H1 (cell line): ENCODE measurements at regions not wholly inside any gene's neighbourhood (a gene's known extent, or its start where the extent isn't known, plus 50 kb on each side); places are given as distances from the start of the nearest gene placed in this dataset.

Experiments used
- CTCF ChIA-PET: fragments of 300-600 bp; sonication (Branson Sonifier 250); formaldehyde crosslinking; loops from one replicate; lab custom pipeline; 2021; ENCODE audit not compliant: partially characterized antibody; lab: Charles Lee
- POLR2A ChIA-PET: fragments of 300-600 bp; sonication (Branson Sonifier 250); formaldehyde crosslinking; loops from one replicate; lab custom pipeline; 2021; ENCODE audit warnings: inconsistent platforms; ENCODE audit not compliant: partially characterized antibody; lab: Charles Lee
- DNase-seq, 2 experiments: peaks; one replicate each; pipeline versions ENCODE4 v3.0.0 to v3.0.0-alpha.2; 2010 to 2022; ENCODE audit warnings: low spot score in 2 of 2, low read depth in 1 of 2, mixed read lengths in 1 of 2
- FAIRE-seq: peaks from 2 replicates; lab custom pipeline; 2011; peaks lifted over from hg19 to GRCh38; lab: Jason Lieb, UNC
- H2AFZ ChIP-seq: 2 replicates; pipeline ENCODE4 v1.8.1; 2012; ENCODE audit warnings: low read length, inconsistent platforms
- H2AK5ac ChIP-seq: 2 replicates; pipeline ENCODE4 v1.6.1; 2013; ENCODE audit warnings: low read depth, low read length
- H2BK120ac ChIP-seq: replicated peaks from 2 replicates; pipeline ENCODE3; 2013; ENCODE audit warnings: low read depth, low read length, inconsistent platforms
- H2BK12ac ChIP-seq: 2 replicates; pipeline ENCODE4 v1.6.1; 2013; ENCODE audit warnings: low read depth, low read length
- H2BK15ac ChIP-seq: 2 replicates; pipeline ENCODE4 v1.6.1; 2013; ENCODE audit warnings: low read length
- H2BK20ac ChIP-seq: 2 replicates; pipeline ENCODE4 v1.6.1; 2013; ENCODE audit warnings: low read length
- H2BK5ac ChIP-seq: 2 replicates; pipeline ENCODE4 v1.6.1; 2013; ENCODE audit warnings: low read depth, low read length
- H3K14ac ChIP-seq: 2 replicates; pipeline ENCODE4 v1.6.1; 2013; ENCODE audit warnings: inconsistent platforms; ENCODE audit not compliant: insufficient read length
- H3K18ac ChIP-seq: 2 replicates; pipeline ENCODE4 v1.6.1; 2013; ENCODE audit warnings: low read length; ENCODE audit errors: extremely low read depth
- H3K23ac ChIP-seq: 2 replicates; pipeline ENCODE4 v1.6.1; 2013; ENCODE audit warnings: inconsistent platforms; ENCODE audit not compliant: insufficient read length
- H3K23me2 ChIP-seq: 2 replicates; pipeline ENCODE4 v1.6.1; 2013; ENCODE audit warnings: low read depth, low read length
- H3K27ac ChIP-seq: 2 replicates; pipeline ENCODE4 v1.6.1; 2011; ENCODE audit warnings: low read depth, low read length, inconsistent platforms
- H3K27me3 ChIP-seq, 4 experiments: replicated peaks in 1 of 4; 1 replicate in 1 of 4; 2 replicates in 3 of 4; pipeline versions ENCODE4 v1.6.1 to v1.8.1; 2011 to 2013; ENCODE audit warnings: low read length in 3 of 4, mild to moderate bottlenecking in 3 of 4, inconsistent platforms in 2 of 4, mixed read lengths in 2 of 4, moderate library complexity in 1 of 4; ENCODE audit not compliant: control insufficient read depth in 3 of 4, insufficient read depth in 3 of 4; ENCODE audit errors: extremely low read depth in 1 of 4
- H3K36me3 ChIP-seq, 4 experiments: 2 replicates each; pipeline versions ENCODE4 v1.6.1 to v1.8.1; 2011 to 2013; ENCODE audit warnings: mild to moderate bottlenecking in 4 of 4, low read length in 3 of 4, moderate library complexity in 2 of 4, control low read depth in 1 of 4, inconsistent platforms in 1 of 4; ENCODE audit not compliant: insufficient read depth in 4 of 4, control insufficient read depth in 2 of 4
- H3K4ac ChIP-seq: replicated peaks from 2 replicates; pipeline ENCODE3; 2013; ENCODE audit warnings: low read length, low read depth, mixed read lengths, inconsistent platforms; ENCODE audit not compliant: insufficient read length
- H3K4me1 ChIP-seq, 4 experiments: replicated peaks in 1 of 4; 1 replicate in 1 of 4; 2 replicates in 3 of 4; pipeline versions ENCODE4 v1.6.1 to v1.8.1; 2011 to 2013; ENCODE audit warnings: low read length in 3 of 4, inconsistent platforms in 2 of 4, mixed read lengths in 1 of 4; ENCODE audit not compliant: insufficient read depth in 4 of 4, control insufficient read depth in 3 of 4
- H3K4me2 ChIP-seq, 2 experiments: 2 replicates each; pipeline versions ENCODE4 v1.6.1 to v1.8.1; 2011 to 2013; ENCODE audit warnings: low read depth in 2 of 2, low read length in 2 of 2, control low read depth in 1 of 2, inconsistent platforms in 1 of 2, mild to moderate bottlenecking in 1 of 2; ENCODE audit not compliant: insufficient read depth in 1 of 2
- H3K4me3 ChIP-seq, 4 experiments: fragments of 200-600, 300-600 bp in 1 of 4; sonication (generic), shearing (Covaris generic), sonication (Bioruptor Twin) in 1 of 4; 2 replicates each; pipeline versions ENCODE4 v1.5.1 to v1.8.1; 2011 to 2016; ENCODE audit warnings: low read length in 4 of 4, low read depth in 3 of 4, control low read depth in 2 of 4, inconsistent platforms in 2 of 4, mild to moderate bottlenecking in 2 of 4, mixed read lengths in 1 of 4, moderate library complexity in 1 of 4; ENCODE audit not compliant: insufficient read depth in 2 of 4; ENCODE audit errors: extremely low read depth in 1 of 4
- H3K56ac ChIP-seq: replicated peaks from 2 replicates; pipeline ENCODE3; 2013; ENCODE audit warnings: low read depth, mild to moderate bottlenecking, mixed read lengths, low read length, inconsistent platforms; ENCODE audit not compliant: insufficient read length
- H3K79me1 ChIP-seq: 2 replicates; pipeline ENCODE4 v1.6.1; 2013; ENCODE audit warnings: low read depth, low read length, control low read depth
- H3K79me2 ChIP-seq, 2 experiments: 2 replicates each; pipeline versions ENCODE4 v1.6.1 to v1.8.1; 2012 to 2013; ENCODE audit warnings: low read length in 2 of 2, mild to moderate bottlenecking in 2 of 2, inconsistent platforms in 1 of 2; ENCODE audit not compliant: insufficient read depth in 2 of 2, control insufficient read depth in 1 of 2
- H3K9ac ChIP-seq, 4 experiments: replicated peaks in 1 of 4; 1 replicate in 1 of 4; 2 replicates in 3 of 4; pipeline versions ENCODE4 v1.6.1 to v1.8.1; 2011 to 2013; ENCODE audit warnings: low read depth in 3 of 4, low read length in 3 of 4, control low read depth in 2 of 4, mild to moderate bottlenecking in 2 of 4, moderate library complexity in 2 of 4, inconsistent platforms in 1 of 4; ENCODE audit errors: extremely low read depth in 1 of 4
- H3K9me3 ChIP-seq, 2 experiments: 2 replicates each; pipeline versions ENCODE4 v1.6.1 to v1.8.1; 2012 to 2013; ENCODE audit warnings: mild to moderate bottlenecking in 2 of 2, moderate library complexity in 2 of 2, control low read depth in 1 of 2, inconsistent platforms in 1 of 2, low read depth in 1 of 2, low read length in 1 of 2, mixed read lengths in 1 of 2; ENCODE audit not compliant: insufficient read depth in 2 of 2
- H4K20me1 ChIP-seq, 2 experiments: replicated peaks in 1 of 2; 2 replicates each; pipeline versions ENCODE3 to v1.8.1; 2011 to 2013; ENCODE audit warnings: inconsistent platforms in 2 of 2, low read length in 2 of 2, mild to moderate bottlenecking in 1 of 2; ENCODE audit not compliant: insufficient read depth in 2 of 2, control insufficient read depth in 1 of 2
- H4K5ac ChIP-seq: 2 replicates; pipeline ENCODE4 v1.6.1; 2013; ENCODE audit warnings: low read length, low read depth, mixed read lengths, inconsistent platforms; ENCODE audit not compliant: insufficient read length
- H4K8ac ChIP-seq: 2 replicates; pipeline ENCODE4 v1.8.0; 2013; ENCODE audit warnings: mild to moderate bottlenecking, moderate library complexity, low read length, inconsistent platforms; ENCODE audit not compliant: insufficient read depth; ENCODE audit errors: extremely low read depth
- H4K91ac ChIP-seq: replicated peaks from 2 replicates; pipeline ENCODE3; 2013; ENCODE audit warnings: low read length, mixed read lengths, inconsistent platforms; ENCODE audit not compliant: insufficient read length
- GTF2F1 ChIP-seq: IDR thresholded peaks from 2 replicates; pipeline ENCODE4 v1.6.1; 2012; ENCODE audit warnings: low read depth, low read length, improper control_type of control experiment, borderline replicate concordance
- WGBS, 2 experiments: shearing (Covaris generic) in 1 of 2; methylation state at CpG; one replicate each; pipeline versions ENCODE4 v1.1.6 to v1.1.7; 2013 to 2015; ENCODE audit warnings: low lambda C conversion rate in 2 of 2, mixed read lengths in 2 of 2, inconsistent platforms in 1 of 2, low coverage in 1 of 2, missing lambda C conversion rate in 1 of 2; ENCODE audit not compliant: insufficient replicate concordance in 2 of 2, insufficient coverage in 1 of 2, insufficient read length in 1 of 2; ENCODE audit errors: extremely low coverage in 1 of 2, missing lambda C conversion rate in 1 of 2; 5-methylcytosine and 5-hydroxymethylcytosine counted together
- TF ChIP-seq, protein P1 (sequence below): IDR thresholded peaks from 2 replicates; pipeline ENCODE4 v1.6.1; 2012; ENCODE audit warnings: low read length, inconsistent platforms

- CTCF ChIA-PET: interaction anchor here (1.1 to 1.2 kb wide), 3 partner anchors 9 to 194 kb away, joined by 3 to 4 read pairs (median 3); no protein-coding TSS in a partner anchor
- Histone ChIP-seq H4K5ac (no peak overlapping the region), H3K27ac (no peak overlapping the region)
Measured at GRCh38 chr9:105057551-105057950, 129.6 kb upstream of the ABCA1 start.

More at GRCh38 chr9:105057551-105057950, 129.6 kb upstream of the ABCA1 start:
- no peak overlapping the region for H4K91ac ChIP-seq
- H2BK20ac ChIP-seq: no peak overlapping the region
- H3K4me3 ChIP-seq: no peak overlapping the region
- WGBS, 2 experiments: 90% methylated on average over 4 of the region's 4 CpGs; no CpG with 5 or more reads in 1 of the 2 experiments
- H3K9me3 ChIP-seq: no peaks in the 10 kb centered on the region
- no peak overlapping the region for H4K8ac ChIP-seq
- no peak overlapping the region for H2BK120ac ChIP-seq
- no peak overlapping the region for H2AFZ ChIP-seq
- H3K36me3 ChIP-seq: no peaks in the 10 kb centered on the region
- no peaks in the 10 kb centered on the region; the same call in 1 of the 2 replicates for H3K23me2 ChIP-seq
- H3K79me1 ChIP-seq: no peaks in the 10 kb centered on the region
- DNase-seq: no peak
- TF ChIP-seq GTF2F1: no peak
- TF ChIP-seq, protein P1, sequence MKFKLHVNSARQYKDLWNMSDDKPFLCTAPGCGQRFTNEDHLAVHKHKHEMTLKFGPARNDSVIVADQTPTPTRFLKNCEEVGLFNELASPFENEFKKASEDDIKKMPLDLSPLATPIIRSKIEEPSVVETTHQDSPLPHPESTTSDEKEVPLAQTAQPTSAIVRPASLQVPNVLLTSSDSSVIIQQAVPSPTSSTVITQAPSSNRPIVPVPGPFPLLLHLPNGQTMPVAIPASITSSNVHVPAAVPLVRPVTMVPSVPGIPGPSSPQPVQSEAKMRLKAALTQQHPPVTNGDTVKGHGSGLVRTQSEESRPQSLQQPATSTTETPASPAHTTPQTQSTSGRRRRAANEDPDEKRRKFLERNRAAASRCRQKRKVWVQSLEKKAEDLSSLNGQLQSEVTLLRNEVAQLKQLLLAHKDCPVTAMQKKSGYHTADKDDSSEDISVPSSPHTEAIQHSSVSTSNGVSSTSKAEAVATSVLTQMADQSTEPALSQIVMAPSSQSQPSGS: no peak
- H2AK5ac ChIP-seq: no peak overlapping the region
- no peak overlapping the region for H3K4ac ChIP-seq
- no peaks in the 10 kb centered on the region for H3K79me2 ChIP-seq
- H3K14ac ChIP-seq: no peak overlapping the region
- H3K4me1 ChIP-seq: no peaks in the 10 kb centered on the region
- H3K56ac ChIP-seq: no peak overlapping the region
- H3K27me3 ChIP-seq: no peaks in the 10 kb centered on the region
- FAIRE-seq: no peak
- no peak overlapping the region for H3K4me2 ChIP-seq
- no peaks in the 10 kb centered on the region for H4K20me1 ChIP-seq
- H2BK12ac ChIP-seq: no peak overlapping the region
- H2BK5ac ChIP-seq: no peak overlapping the region
- H2BK15ac ChIP-seq: no peak overlapping the region
- H3K18ac ChIP-seq: no peak overlapping the region
- H3K9ac ChIP-seq: no peak overlapping the region
- no peak overlapping the region for H3K23ac ChIP-seq
- POLR2A ChIA-PET: no interaction called here
